ENCODE measurements at regions not wholly inside any gene's neighbourhood (a gene's known extent, or its start where the extent isn't known, plus 50 kb on each side); places are given as distances from the start of the nearest gene placed in this dataset.

DNA sequence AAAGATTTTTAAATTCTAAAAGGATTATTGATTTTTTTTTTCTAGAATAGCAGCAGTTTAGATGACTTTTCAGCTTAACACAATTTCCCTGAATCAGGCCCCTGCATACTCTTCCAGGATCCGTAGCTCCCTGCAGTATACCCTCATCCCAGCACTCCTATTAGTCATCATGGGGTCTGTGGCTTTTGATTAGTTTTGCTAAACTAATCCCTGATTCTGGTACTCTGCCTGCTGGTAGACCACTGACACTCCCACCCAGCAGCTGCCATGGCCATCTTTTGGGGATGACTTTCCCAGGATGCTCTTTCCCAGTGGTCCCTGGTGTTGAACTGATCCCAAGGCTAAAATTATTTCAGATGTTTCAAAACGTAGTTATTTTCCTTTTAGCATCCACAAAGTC lies 802.0 kb downstream of the RAPGEF2 start:
- H3K27ac ChIP-seq: no peak overlapping the region
- H3K4me1 ChIP-seq: no peaks in the 10 kb centered on the region
- H3K4me3 ChIP-seq: no peak overlapping the region
- no peak for DNase-seq (ENCODE audit: low spot score in 2 of 2)
- WGBS, 2 donors: 52 to 59% methylated on average over 2 of the region's 2 CpGs
- H3K36me3 ChIP-seq: no peaks in the 10 kb centered on the region
- TF ChIP-seq POLR2A (IDR thresholded peaks at IDR 0.05) (no peak), EP300 (IDR thresholded peaks at IDR 0.05) (no peak)
- TF ChIP-seq, protein P1, sequence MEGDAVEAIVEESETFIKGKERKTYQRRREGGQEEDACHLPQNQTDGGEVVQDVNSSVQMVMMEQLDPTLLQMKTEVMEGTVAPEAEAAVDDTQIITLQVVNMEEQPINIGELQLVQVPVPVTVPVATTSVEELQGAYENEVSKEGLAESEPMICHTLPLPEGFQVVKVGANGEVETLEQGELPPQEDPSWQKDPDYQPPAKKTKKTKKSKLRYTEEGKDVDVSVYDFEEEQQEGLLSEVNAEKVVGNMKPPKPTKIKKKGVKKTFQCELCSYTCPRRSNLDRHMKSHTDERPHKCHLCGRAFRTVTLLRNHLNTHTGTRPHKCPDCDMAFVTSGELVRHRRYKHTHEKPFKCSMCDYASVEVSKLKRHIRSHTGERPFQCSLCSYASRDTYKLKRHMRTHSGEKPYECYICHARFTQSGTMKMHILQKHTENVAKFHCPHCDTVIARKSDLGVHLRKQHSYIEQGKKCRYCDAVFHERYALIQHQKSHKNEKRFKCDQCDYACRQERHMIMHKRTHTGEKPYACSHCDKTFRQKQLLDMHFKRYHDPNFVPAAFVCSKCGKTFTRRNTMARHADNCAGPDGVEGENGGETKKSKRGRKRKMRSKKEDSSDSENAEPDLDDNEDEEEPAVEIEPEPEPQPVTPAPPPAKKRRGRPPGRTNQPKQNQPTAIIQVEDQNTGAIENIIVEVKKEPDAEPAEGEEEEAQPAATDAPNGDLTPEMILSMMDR (IDR thresholded peaks at IDR 0.05): no peak
- peaks cover 0 to 7% (median 0%) of the 10 kb centered on the region in 4 donors for H3K9me3 ChIP-seq
- no peaks in the 10 kb centered on the region for H3K27me3 ChIP-seq

DNA sequence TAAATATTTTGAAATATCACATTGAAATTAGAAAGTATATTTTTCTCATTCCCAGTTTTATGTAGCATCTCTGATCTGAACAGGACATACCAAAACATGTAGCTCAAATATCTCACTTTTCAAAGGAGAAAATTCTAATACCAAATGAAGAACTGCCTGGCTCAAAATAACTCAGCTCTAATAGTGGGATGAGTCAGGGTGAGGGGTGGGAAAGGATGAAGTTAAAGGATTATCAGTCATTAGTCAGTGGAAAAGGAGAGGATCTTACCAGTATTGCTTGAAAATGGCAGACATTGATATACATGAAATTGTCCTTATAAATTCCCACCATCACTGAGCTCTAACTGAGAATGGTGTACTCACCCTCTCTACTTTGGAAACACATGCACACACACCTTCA lies 803.2 kb downstream of the RAPGEF2 start:
- no peak for DNase-seq (ENCODE audit: low spot score in 2 of 2)
- Histone ChIP-seq H3K4me3 (no peak overlapping the region), H3K27ac (no peak overlapping the region), H3K9me3 (peaks cover 0 to 7% (median 0%) of the 10 kb centered on the region in 4 donors), H3K4me1 (no peaks in the 10 kb centered on the region), H3K36me3 (no peaks in the 10 kb centered on the region), H3K27me3 (no peaks in the 10 kb centered on the region)
- TF ChIP-seq, protein P1 (IDR thresholded peaks at IDR 0.05): no peak
- TF ChIP-seq POLR2A (IDR thresholded peaks at IDR 0.05): no peak

DNA sequence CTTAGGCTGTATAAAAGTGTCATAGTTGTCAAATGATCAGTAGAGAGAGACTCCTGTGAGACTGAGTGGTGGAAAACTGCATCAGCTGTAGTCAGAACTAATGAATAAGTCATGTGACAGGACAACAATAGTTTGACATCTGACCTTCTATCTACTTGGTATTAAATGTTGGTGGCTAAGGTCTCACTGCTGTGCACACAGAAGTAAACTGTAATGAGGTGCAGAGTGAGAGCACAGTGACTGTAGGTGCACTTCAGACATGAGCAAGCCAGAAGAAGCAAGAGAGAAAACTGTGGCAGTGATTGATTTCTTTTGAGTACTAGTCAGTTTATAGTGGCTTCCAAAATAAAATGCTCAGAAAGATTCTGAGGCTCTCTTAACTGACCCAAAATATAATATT lies 803.6 kb downstream of the RAPGEF2 start:
- Histone ChIP-seq H3K36me3 (no peaks in the 10 kb centered on the region), H3K9me3 (peaks cover 0 to 7% (median 0%) of the 10 kb centered on the region in 4 donors), H3K4me3 (no peak overlapping the region), H3K4me1 (no peaks in the 10 kb centered on the region), H3K27ac (no peak overlapping the region), H3K27me3 (no peaks in the 10 kb centered on the region)
- TF ChIP-seq, protein P1 (IDR thresholded peaks at IDR 0.05): no peak
- TF ChIP-seq EP300 (IDR thresholded peaks at IDR 0.05) (no peak), POLR2A (IDR thresholded peaks at IDR 0.05) (no peak)
- no peak for DNase-seq (ENCODE audit: low spot score in 2 of 2)

DNA sequence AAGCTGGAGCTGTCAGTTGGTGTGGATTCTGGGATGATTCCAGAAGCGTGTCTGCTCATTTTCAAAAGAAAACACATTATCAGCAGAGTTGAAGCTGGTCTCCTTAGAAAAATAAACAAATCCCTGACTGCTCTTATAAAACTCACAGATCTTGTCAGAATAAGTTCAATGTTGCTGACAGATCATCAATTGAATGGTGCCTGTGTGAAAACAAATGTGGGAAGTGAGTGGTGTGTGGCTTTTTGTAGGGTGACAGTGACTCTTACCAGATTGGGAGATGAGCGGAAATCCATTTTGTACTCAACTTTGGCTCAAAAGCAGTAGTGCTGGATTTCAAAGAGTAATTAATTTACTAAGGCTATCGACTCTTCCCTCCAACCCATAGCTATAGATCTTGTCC lies 807.8 kb downstream of the RAPGEF2 start:
- TF ChIP-seq POLR2A (IDR thresholded peaks at IDR 0.05): no peak
- TF ChIP-seq, protein P1 (IDR thresholded peaks at IDR 0.05): no peak
- no peak for TF ChIP-seq EP300 (IDR thresholded peaks at IDR 0.05)
- Histone ChIP-seq H3K4me1 (no peaks in the 10 kb centered on the region), H3K27me3 (no peaks in the 10 kb centered on the region), H3K9me3 (peaks cover 0 to 7% (median 0%) of the 10 kb centered on the region in 4 donors), H3K4me3 (no peak overlapping the region), H3K27ac (no peak overlapping the region), H3K36me3 (no peaks in the 10 kb centered on the region)
- WGBS, 2 donors: 71 to 81% methylated on average over 3 of the region's 3 CpGs
- DNase-seq (ENCODE audit: low spot score in 2 of 2): no peak

DNA sequence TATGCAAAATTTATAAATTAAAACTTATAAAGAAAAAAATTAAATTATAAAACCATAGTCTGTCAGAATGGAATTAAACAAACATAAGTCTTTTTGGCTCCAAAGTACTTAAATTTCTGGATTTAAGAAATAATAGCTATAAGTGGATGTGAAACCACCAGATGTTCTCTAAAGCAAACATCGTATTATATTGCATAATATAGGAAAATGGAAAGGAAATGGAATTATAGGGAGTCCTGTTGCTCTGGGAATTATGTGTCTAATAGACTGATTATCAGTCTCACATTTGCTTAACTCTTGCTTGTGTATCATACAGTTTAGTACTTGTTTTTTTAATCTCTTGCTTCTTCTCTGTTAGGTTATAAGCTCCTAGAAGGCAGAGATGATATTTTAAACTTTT lies 819.2 kb downstream of the RAPGEF2 start:
- no peaks in the 10 kb centered on the region for H3K36me3 ChIP-seq
- H3K27ac ChIP-seq: no peak overlapping the region
- 51 to 58% methylated on average over 1 of the region's 1 CpG for WGBS, 2 donors
- no peak for DNase-seq (ENCODE audit: low spot score in 2 of 2)
- TF ChIP-seq, protein P1 (IDR thresholded peaks at IDR 0.05): no peak
- TF ChIP-seq POLR2A (IDR thresholded peaks at IDR 0.05): no peak
- TF ChIP-seq EP300 (IDR thresholded peaks at IDR 0.05): no peak
- peaks cover 0 to 28% (median 3%) of the 10 kb centered on the region in 4 donors for H3K9me3 ChIP-seq
- no peak overlapping the region for H3K4me3 ChIP-seq
- H3K4me1 ChIP-seq: no peaks in the 10 kb centered on the region
- H3K27me3 ChIP-seq: no peaks in the 10 kb centered on the region
